ENCODE measurements at regions not wholly inside any gene's neighbourhood (a gene's known extent, or its start where the extent isn't known, plus 50 kb on each side); places are given as distances from the start of the nearest gene placed in this dataset.
A peak's percentile ranks its signal among the peaks of the same experiment; 100 is the strongest.

GRCh38 chr2:183229386-183229785 lies 105.1 kb downstream of the NUP35 start:
- Histone ChIP-seq H3K9ac (ENCODE audit: low read length) (no peak overlapping the region), H3K79me2 (ENCODE audit: low read length) (no peaks in the 10 kb centered on the region), H3K9me2 (replicated peaks; ENCODE audit: low read length) (no peaks in the 10 kb centered on the region), H3F3A (ENCODE audit: low read length, unreplicated experiment) (no peaks in the 10 kb centered on the region), H3K27me3 (ENCODE audit: low read length) (no peaks in the 10 kb centered on the region), H3K36me3 (ENCODE audit: low read depth, low read length) (no peaks in the 10 kb centered on the region), H3K9me3 (ENCODE audit: low read length) (no peaks in the 10 kb centered on the region), H4K20me1 (ENCODE audit: low read length) (no peaks in the 10 kb centered on the region), H3K4me1 (ENCODE audit: insufficient read depth, low read length) (peaks cover 4% of the 10 kb centered on the region; the same call in 1 of the 2 replicates), H2AFZ (ENCODE audit: low read length) (no peak overlapping the region), H3K4me3 (ENCODE audit: low read length) (no peak overlapping the region), H3K4me2 (ENCODE audit: low read length) (no peak overlapping the region), H3K27ac (ENCODE audit: low read length) (no peak overlapping the region)
- ATAC-seq = peak; percentile 42; the same call in 1 of the 2 replicates
- intact Hi-C loops (cut with micrococcal nuclease) = no loop called here
- DNase-seq = peak; percentile 34
- POLR2A ChIA-PET (ENCODE audit: unreplicated experiment) = no interaction called here
- TF ChIP-seq EZH2phosphoT487 (IDR thresholded peaks at IDR 0.05; ENCODE audit: borderline replicate concordance, low read length) = no peak
- TF ChIP-seq EZH2 (IDR thresholded peaks at IDR 0.05; ENCODE audit: low read length, unreplicated experiment) = no peak
- TF ChIP-seq CTCF (conservative IDR thresholded peaks at IDR 0.05; ENCODE audit: low read depth, low read length) = no peak
- BruUV-seq (replicated peaks) = no TSS peak
- CTCF ChIA-PET = no interaction called here

- H3K27ac ChIP-seq (ENCODE audit: low read length) = no peak overlapping the region
- no peak overlapping the region for H2AFZ ChIP-seq (ENCODE audit: low read length)
- no peaks in the 10 kb centered on the region for H3K9me3 ChIP-seq (ENCODE audit: low read length)
- H3K27me3 ChIP-seq (ENCODE audit: low read length) = no peaks in the 10 kb centered on the region
- H3K4me3 ChIP-seq (ENCODE audit: low read length) = no peak overlapping the region
- peaks cover 4% of the 10 kb centered on the region; the same call in 1 of the 2 replicates for H3K4me1 ChIP-seq (ENCODE audit: insufficient read depth, low read length)
- intact Hi-C loops (cut with micrococcal nuclease) = no loop called here
- no peaks in the 10 kb centered on the region for H3F3A ChIP-seq (ENCODE audit: low read length, unreplicated experiment)
- no peaks in the 10 kb centered on the region for H3K9me2 ChIP-seq (replicated peaks; ENCODE audit: low read length)
- no peaks in the 10 kb centered on the region for H3K79me2 ChIP-seq (ENCODE audit: low read length)
- BruUV-seq (replicated peaks) = no TSS peak
- no peak for DNase-seq
- ChIA-PET CTCF (interaction anchor here (0.6 kb wide), 1 partner anchor 8 kb away, joined by 9 read pairs; no protein-coding TSS in a partner anchor), POLR2A (ENCODE audit: unreplicated experiment) (no interaction called here)
- no peaks in the 10 kb centered on the region for H4K20me1 ChIP-seq (ENCODE audit: low read length)
- H3K9ac ChIP-seq (ENCODE audit: low read length) = no peak overlapping the region
- no peak for ATAC-seq
- TF ChIP-seq EZH2 (IDR thresholded peaks at IDR 0.05; ENCODE audit: low read length, unreplicated experiment) (no peak), CTCF (conservative IDR thresholded peaks at IDR 0.05; ENCODE audit: low read depth, low read length) (no peak), EZH2phosphoT487 (IDR thresholded peaks at IDR 0.05; ENCODE audit: borderline replicate concordance, low read length) (no peak)
- H3K4me2 ChIP-seq (ENCODE audit: low read length) = no peak overlapping the region
- no peaks in the 10 kb centered on the region for H3K36me3 ChIP-seq (ENCODE audit: low read depth, low read length)
Measured at GRCh38 chr2:183232161-183232865, 108.1 kb downstream of the NUP35 start.

GRCh38 chr2:183242937-183243336 lies 118.7 kb downstream of the NUP35 start:
- H3F3A ChIP-seq (ENCODE audit: low read length, unreplicated experiment) = no peaks in the 10 kb centered on the region
- H3K36me3 ChIP-seq (ENCODE audit: low read depth, low read length) = no peaks in the 10 kb centered on the region
- no peaks in the 10 kb centered on the region for H3K4me1 ChIP-seq (ENCODE audit: insufficient read depth, low read length)
- no TSS peak for BruUV-seq (replicated peaks)
- H4K20me1 ChIP-seq (ENCODE audit: low read length) = no peaks in the 10 kb centered on the region
- CTCF ChIA-PET = no interaction called here
- H3K9ac ChIP-seq (ENCODE audit: low read length) = no peak overlapping the region
- no peak overlapping the region for H3K4me2 ChIP-seq (ENCODE audit: low read length)
- no peak for TF ChIP-seq EZH2 (IDR thresholded peaks at IDR 0.05; ENCODE audit: low read length, unreplicated experiment)
- TF ChIP-seq CTCF (conservative IDR thresholded peaks at IDR 0.05; ENCODE audit: low read depth, low read length) = no peak
- no peak for TF ChIP-seq EZH2phosphoT487 (IDR thresholded peaks at IDR 0.05; ENCODE audit: borderline replicate concordance, low read length)
- DNase-seq (peak; percentile 43), ATAC-seq (no peak)
- no peaks in the 10 kb centered on the region for H3K79me2 ChIP-seq (ENCODE audit: low read length)
- H3K9me2 ChIP-seq (replicated peaks; ENCODE audit: low read length) = no peaks in the 10 kb centered on the region
- no peak overlapping the region for H2AFZ ChIP-seq (ENCODE audit: low read length)
- no peaks in the 10 kb centered on the region for H3K27me3 ChIP-seq (ENCODE audit: low read length)
- POLR2A ChIA-PET (ENCODE audit: unreplicated experiment) = no interaction called here
- H3K27ac ChIP-seq (ENCODE audit: low read length) = no peak overlapping the region
- H3K4me3 ChIP-seq (ENCODE audit: low read length) = no peak overlapping the region
- intact Hi-C loops (cut with micrococcal nuclease) = loop anchor here (10.0 kb wide), 1 partner anchor 1362 kb away; no protein-coding TSS in a partner anchor
- H3K9me3 ChIP-seq (ENCODE audit: low read length) = no peaks in the 10 kb centered on the region
